SK-N-SH treated with all-trans-retinoic acid at 6 μM for 48 hours (cell line): ENCODE measurements at regions not wholly inside any gene's neighbourhood (a gene's known extent, or its start where the extent isn't known, plus 50 kb on each side); places are given as distances from the start of the nearest gene placed in this dataset.

Source experiments
- ESRRG ChIP-seq: fragments of 250-450 bp; sonication (Bioruptor Pico); IDR thresholded peaks from 2 replicates; pipeline ENCODE4 v1.6.1; 2021; ENCODE audit warnings: mild to moderate bottlenecking
- OSR1 ChIP-seq: fragments of 250-450 bp; sonication (Bioruptor Pico); IDR thresholded peaks from 2 replicates; pipeline ENCODE4 v1.8.0; 2022; ENCODE audit warnings: moderate library complexity, mild to moderate bottlenecking, inconsistent platforms
- POU6F1 ChIP-seq: fragments of 250-450 bp; sonication (Bioruptor Pico); IDR thresholded peaks from 2 replicates; pipeline ENCODE4 v1.8.0; 2021; ENCODE audit warnings: low read depth, mild to moderate bottlenecking, moderate library complexity, borderline replicate concordance
- PPARA ChIP-seq: fragments of 250-450 bp; sonication (Bioruptor Pico); IDR thresholded peaks from 2 replicates; pipeline ENCODE4 v1.5.0; 2020; ENCODE audit warnings: mild to moderate bottlenecking, borderline replicate concordance
- RARB ChIP-seq: fragments of 250-450 bp; sonication (Bioruptor Pico); IDR thresholded peaks from 2 replicates; pipeline ENCODE4 v1.8.0; 2021; ENCODE audit warnings: mild to moderate bottlenecking, moderate library complexity
- SNAI2 ChIP-seq: fragments of 250-450 bp; sonication (Bioruptor Pico); IDR thresholded peaks from 2 replicates; pipeline ENCODE4 v1.5.0; 2020; ENCODE audit warnings: mild to moderate bottlenecking, moderate library complexity
- ZC3H10 ChIP-seq: fragments of 250-450 bp; sonication (Bioruptor Pico); IDR thresholded peaks from 2 replicates; pipeline ENCODE4 v1.5.1; 2021; ENCODE audit warnings: mild to moderate bottlenecking, moderate library complexity
- ZFP3 ChIP-seq: fragments of 250-450 bp; sonication (Bioruptor Pico); IDR thresholded peaks from 2 replicates; pipeline ENCODE4 v1.5.0; 2020; ENCODE audit warnings: mild to moderate bottlenecking, moderate library complexity
- ZNF8 ChIP-seq: fragments of 450-650 bp; formaldehyde crosslinking; IDR thresholded peaks from 2 replicates; pipeline ENCODE4 v1.5.0; 2020; ENCODE audit warnings: mild to moderate bottlenecking, moderate library complexity
- TF ChIP-seq, protein P1 (sequence below): fragments of 250-450 bp; sonication (Bioruptor Pico); IDR thresholded peaks from 2 replicates; pipeline ENCODE4 v1.8.0; 2020; ENCODE audit warnings: mild to moderate bottlenecking, moderate library complexity, borderline replicate concordance

DNA sequence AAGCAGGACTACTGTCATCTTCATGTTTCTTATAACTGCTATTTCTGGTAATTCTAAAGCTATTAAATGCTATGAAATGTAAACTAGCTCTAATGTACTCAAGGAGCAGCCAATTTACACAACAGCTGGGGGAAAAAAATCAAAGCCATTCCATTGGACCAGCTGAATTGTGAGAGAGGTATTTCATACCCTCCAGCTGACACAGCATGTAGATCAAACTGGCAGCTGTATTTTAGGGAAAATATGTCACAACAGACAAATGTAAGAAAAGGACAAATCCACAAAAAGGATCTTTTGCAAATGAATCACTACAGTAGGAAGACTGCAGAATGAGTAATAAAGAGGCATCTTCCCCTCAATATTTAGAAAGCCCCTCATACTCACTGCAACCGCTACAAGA is 65.2 kb upstream of the FAM47B start:
- TF ChIP-seq ZNF8, result no peak
- no peak for TF ChIP-seq PPARA (CRISPR knock-in tag)
- no peak for TF ChIP-seq ESRRG (CRISPR knock-in tag)
- TF ChIP-seq OSR1, result no peak
- TF ChIP-seq RARB (CRISPR knock-in tag), result no peak
- TF ChIP-seq, protein P1, sequence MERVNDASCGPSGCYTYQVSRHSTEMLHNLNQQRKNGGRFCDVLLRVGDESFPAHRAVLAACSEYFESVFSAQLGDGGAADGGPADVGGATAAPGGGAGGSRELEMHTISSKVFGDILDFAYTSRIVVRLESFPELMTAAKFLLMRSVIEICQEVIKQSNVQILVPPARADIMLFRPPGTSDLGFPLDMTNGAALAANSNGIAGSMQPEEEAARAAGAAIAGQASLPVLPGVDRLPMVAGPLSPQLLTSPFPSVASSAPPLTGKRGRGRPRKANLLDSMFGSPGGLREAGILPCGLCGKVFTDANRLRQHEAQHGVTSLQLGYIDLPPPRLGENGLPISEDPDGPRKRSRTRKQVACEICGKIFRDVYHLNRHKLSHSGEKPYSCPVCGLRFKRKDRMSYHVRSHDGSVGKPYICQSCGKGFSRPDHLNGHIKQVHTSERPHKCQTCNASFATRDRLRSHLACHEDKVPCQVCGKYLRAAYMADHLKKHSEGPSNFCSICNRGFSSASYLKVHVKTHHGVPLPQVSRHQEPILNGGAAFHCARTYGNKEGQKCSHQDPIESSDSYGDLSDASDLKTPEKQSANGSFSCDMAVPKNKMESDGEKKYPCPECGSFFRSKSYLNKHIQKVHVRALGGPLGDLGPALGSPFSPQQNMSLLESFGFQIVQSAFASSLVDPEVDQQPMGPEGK (CRISPR knock-in tag), result no peak
- TF ChIP-seq SNAI2 (CRISPR knock-in tag), result no peak
- no peak for TF ChIP-seq ZC3H10
- TF ChIP-seq ZFP3 (CRISPR knock-in tag), result no peak
- no peak for TF ChIP-seq POU6F1 (CRISPR knock-in tag)
